ENCODE measurements at regions not wholly inside any gene's neighbourhood (a gene's known extent, or its start where the extent isn't known, plus 50 kb on each side); places are given as distances from the start of the nearest gene placed in this dataset.

DNA sequence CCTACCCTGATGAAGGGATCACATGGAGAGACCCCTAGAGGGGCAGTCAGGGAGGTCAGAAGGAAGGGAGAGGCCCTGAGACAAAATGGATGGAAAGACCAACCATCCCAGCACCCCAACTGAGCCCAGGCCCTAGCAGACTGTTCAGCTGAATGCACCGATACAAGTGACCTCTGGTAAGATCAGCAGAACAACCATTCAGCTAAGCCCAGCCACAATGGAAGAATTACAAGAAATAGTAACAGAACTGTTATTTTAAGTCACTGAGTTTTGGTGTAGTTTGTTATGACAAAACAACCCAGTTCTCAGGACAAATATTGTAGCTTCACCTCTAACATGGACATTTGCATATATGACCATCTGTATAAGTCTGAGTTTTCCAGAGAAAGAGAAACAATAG, 210.4 kb upstream of the SVIL start (continued):
- TF ChIP-seq, protein P1, sequence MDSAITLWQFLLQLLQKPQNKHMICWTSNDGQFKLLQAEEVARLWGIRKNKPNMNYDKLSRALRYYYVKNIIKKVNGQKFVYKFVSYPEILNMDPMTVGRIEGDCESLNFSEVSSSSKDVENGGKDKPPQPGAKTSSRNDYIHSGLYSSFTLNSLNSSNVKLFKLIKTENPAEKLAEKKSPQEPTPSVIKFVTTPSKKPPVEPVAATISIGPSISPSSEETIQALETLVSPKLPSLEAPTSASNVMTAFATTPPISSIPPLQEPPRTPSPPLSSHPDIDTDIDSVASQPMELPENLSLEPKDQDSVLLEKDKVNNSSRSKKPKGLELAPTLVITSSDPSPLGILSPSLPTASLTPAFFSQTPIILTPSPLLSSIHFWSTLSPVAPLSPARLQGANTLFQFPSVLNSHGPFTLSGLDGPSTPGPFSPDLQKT (IDR thresholded peaks at IDR 0.05; ENCODE audit: borderline replicate concordance, low read depth, low read length), result no peak
- TF ChIP-seq, protein P2, sequence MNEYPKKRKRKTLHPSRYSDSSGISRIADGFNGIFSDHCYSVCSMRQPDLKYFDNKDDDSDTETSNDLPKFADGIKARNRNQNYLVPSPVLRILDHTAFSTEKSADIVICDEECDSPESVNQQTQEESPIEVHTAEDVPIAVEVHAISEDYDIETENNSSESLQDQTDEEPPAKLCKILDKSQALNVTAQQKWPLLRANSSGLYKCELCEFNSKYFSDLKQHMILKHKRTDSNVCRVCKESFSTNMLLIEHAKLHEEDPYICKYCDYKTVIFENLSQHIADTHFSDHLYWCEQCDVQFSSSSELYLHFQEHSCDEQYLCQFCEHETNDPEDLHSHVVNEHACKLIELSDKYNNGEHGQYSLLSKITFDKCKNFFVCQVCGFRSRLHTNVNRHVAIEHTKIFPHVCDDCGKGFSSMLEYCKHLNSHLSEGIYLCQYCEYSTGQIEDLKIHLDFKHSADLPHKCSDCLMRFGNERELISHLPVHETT (tag by site-specific recombination; IDR thresholded peaks at IDR 0.05), result no peak
- TF ChIP-seq ZNF558 (tag by site-specific recombination; IDR thresholded peaks at IDR 0.05) (no peak), ZEB2 (tag by site-specific recombination; IDR thresholded peaks at IDR 0.05) (no peak), ZNF391 (tag by site-specific recombination; IDR thresholded peaks at IDR 0.05; ENCODE audit: borderline replicate concordance, low read depth) (no peak)
- TF ChIP-seq, protein P3, sequence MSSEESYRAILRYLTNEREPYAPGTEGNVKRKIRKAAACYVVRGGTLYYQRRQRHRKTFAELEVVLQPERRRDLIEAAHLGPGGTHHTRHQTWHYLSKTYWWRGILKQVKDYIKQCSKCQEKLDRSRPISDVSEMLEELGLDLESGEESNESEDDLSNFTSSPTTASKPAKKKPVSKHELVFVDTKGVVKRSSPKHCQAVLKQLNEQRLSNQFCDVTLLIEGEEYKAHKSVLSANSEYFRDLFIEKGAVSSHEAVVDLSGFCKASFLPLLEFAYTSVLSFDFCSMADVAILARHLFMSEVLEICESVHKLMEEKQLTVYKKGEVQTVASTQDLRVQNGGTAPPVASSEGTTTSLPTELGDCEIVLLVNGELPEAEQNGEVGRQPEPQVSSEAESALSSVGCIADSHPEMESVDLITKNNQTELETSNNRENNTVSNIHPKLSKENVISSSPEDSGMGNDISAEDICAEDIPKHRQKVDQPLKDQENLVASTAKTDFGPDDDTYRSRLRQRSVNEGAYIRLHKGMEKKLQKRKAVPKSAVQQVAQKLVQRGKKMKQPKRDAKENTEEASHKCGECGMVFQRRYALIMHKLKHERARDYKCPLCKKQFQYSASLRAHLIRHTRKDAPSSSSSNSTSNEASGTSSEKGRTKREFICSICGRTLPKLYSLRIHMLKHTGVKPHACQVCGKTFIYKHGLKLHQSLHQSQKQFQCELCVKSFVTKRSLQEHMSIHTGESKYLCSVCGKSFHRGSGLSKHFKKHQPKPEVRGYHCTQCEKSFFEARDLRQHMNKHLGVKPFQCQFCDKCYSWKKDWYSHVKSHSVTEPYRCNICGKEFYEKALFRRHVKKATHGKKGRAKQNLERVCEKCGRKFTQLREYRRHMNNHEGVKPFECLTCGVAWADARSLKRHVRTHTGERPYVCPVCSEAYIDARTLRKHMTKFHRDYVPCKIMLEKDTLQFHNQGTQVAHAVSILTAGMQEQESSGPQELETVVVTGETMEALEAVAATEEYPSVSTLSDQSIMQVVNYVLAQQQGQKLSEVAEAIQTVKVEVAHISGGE (tag by site-specific recombination; conservative IDR thresholded peaks at IDR 0.05; ENCODE audit: low read depth), result no peak

DNA sequence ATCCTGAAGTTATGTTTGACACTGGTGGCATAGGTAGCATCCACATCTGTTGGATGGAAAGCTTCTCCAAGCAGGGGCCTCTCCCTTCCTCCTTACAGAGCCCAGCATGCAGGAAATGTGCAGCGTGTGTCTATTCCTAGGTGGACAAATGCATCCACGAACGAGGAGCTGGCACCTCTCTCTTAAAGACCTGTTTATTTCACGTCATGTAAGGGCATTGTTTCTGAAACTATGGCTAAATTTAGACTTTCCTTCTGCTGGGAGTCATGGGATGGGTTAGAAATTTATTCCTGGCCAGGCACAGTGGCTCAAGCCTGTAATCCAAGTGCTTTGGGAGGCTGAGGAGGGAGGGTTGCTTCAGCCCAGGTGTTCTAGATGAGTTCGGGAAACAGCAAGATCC, 208.4 kb upstream of the SVIL start:
- CTCF ChIA-PET, result no interaction called here

DNA sequence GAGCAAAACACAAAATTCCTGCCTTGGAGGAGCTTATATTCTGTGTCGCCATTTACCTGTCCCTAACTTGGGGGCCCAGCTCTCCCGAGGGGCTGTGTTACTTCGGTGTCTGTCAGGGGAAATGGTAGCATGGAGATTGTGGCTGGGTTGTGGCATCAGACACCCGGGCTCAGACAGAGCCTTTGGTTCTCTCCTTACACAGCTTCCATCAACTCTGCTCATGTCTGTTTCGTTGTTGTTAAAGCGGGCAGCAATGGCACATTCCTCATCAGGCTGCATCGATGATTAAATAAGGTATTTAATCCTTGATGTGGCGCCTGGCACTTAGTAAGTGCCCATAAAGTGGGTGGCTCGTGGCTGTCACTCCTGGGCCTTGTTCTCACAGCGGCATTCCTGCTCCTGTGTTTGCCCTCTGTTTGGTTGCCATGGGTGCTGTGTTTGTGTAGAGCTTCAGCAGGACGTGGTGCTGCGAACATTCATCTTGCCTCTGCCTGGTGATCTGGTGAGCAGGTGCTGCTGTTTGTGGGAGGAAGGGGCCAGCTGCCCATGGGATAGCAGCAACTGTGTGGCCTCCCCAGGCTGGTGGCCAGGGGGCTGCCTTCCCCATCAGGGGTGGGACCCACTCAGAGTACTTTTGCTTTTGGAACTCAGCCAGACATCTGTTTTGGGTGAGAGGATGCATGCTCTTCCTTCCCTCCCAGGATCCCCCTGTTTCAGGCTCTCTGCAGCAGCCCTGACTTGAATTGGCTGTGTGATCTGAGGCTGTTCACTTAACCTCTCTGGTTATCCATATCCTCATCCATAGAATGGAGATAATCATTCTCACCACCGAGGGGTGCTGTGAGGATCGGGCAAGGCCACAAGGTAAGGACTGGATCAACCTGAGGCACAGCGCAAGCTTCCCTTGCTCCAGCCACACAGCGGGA, 207.2 kb upstream of the SVIL start:
- Histone ChIP-seq H3K4me3 (ENCODE audit: low read depth, low read length) (no peak overlapping the region), H3K36me3 (ENCODE audit: control insufficient read depth in 2 of 2, insufficient read depth in 1 of 2, low read length in 2 of 2) (no peaks in the 10 kb centered on the region), H3K4me1 (ENCODE audit: control insufficient read depth, insufficient read depth, low read length) (no peaks in the 10 kb centered on the region), H3K27ac (ENCODE audit: extremely low read depth, low read depth, low read length) (no peak overlapping the region), H3K9me3 (ENCODE audit: control insufficient read depth, insufficient read depth, low read depth, low read length) (no peaks in the 10 kb centered on the region)
- ChIA-PET CTCF (no interaction called here), POLR2A (no interaction called here)
- TF ChIP-seq, protein P4, sequence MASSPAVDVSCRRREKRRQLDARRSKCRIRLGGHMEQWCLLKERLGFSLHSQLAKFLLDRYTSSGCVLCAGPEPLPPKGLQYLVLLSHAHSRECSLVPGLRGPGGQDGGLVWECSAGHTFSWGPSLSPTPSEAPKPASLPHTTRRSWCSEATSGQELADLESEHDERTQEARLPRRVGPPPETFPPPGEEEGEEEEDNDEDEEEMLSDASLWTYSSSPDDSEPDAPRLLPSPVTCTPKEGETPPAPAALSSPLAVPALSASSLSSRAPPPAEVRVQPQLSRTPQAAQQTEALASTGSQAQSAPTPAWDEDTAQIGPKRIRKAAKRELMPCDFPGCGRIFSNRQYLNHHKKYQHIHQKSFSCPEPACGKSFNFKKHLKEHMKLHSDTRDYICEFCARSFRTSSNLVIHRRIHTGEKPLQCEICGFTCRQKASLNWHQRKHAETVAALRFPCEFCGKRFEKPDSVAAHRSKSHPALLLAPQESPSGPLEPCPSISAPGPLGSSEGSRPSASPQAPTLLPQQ (tag by site-specific recombination; IDR thresholded peaks at IDR 0.05), result peak; percentile 55; the same call in 1 of the 2 replicates
- TF ChIP-seq, protein P5, sequence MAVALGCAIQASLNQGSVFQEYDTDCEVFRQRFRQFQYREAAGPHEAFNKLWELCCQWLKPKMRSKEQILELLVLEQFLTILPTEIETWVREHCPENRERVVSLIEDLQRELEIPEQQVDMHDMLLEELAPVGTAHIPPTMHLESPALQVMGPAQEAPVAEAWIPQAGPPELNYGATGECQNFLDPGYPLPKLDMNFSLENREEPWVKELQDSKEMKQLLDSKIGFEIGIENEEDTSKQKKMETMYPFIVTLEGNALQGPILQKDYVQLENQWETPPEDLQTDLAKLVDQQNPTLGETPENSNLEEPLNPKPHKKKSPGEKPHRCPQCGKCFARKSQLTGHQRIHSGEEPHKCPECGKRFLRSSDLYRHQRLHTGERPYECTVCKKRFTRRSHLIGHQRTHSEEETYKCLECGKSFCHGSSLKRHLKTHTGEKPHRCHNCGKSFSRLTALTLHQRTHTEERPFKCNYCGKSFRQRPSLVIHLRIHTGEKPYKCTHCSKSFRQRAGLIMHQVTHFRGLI (tag by site-specific recombination; IDR thresholded peaks at IDR 0.05), result no peak
- TF ChIP-seq ZNF214 (tag by site-specific recombination; IDR thresholded peaks at IDR 0.05; ENCODE audit: borderline replicate concordance) (no peak), ZNF155 (tag by site-specific recombination; IDR thresholded peaks at IDR 0.05) (no peak), ZNF768 (tag by site-specific recombination; IDR thresholded peaks at IDR 0.05) (peak; percentile 49; the same call in 1 of the 2 replicates), TCF7L2 (IDR thresholded peaks at IDR 0.05; ENCODE audit: borderline replicate concordance, low read depth, low read length) (no peak)

More for the DNA sequence above, 208.4 kb upstream of the SVIL start:
- no peaks in the 10 kb centered on the region for H3K4me1 ChIP-seq (ENCODE audit: control insufficient read depth, insufficient read depth, low read length)
- no peaks in the 10 kb centered on the region for H3K36me3 ChIP-seq (ENCODE audit: control insufficient read depth in 2 of 2, insufficient read depth in 1 of 2, low read length in 2 of 2)
- H3K9me3 ChIP-seq (ENCODE audit: control insufficient read depth, insufficient read depth, low read depth, low read length), result no peaks in the 10 kb centered on the region
- H3K4me3 ChIP-seq (ENCODE audit: low read depth, low read length), result no peak overlapping the region
- POLR2A ChIA-PET, result no interaction called here
- H3K27ac ChIP-seq (ENCODE audit: extremely low read depth, low read depth, low read length), result no peak overlapping the region
- TF ChIP-seq ZXDB (tag by site-specific recombination; IDR thresholded peaks at IDR 0.05), result no peak
- no peak for TF ChIP-seq ZNF626 (tag by site-specific recombination; IDR thresholded peaks at IDR 0.05)
- no peak for TF ChIP-seq ZNF133 (tag by site-specific recombination; IDR thresholded peaks at IDR 0.05)
- no peak for TF ChIP-seq EGR2 (tag by site-specific recombination; IDR thresholded peaks at IDR 0.05; ENCODE audit: low read depth)
- no peak for TF ChIP-seq ZNF777 (tag by site-specific recombination; IDR thresholded peaks at IDR 0.05; ENCODE audit: borderline replicate concordance)
- TF ChIP-seq, protein P6, sequence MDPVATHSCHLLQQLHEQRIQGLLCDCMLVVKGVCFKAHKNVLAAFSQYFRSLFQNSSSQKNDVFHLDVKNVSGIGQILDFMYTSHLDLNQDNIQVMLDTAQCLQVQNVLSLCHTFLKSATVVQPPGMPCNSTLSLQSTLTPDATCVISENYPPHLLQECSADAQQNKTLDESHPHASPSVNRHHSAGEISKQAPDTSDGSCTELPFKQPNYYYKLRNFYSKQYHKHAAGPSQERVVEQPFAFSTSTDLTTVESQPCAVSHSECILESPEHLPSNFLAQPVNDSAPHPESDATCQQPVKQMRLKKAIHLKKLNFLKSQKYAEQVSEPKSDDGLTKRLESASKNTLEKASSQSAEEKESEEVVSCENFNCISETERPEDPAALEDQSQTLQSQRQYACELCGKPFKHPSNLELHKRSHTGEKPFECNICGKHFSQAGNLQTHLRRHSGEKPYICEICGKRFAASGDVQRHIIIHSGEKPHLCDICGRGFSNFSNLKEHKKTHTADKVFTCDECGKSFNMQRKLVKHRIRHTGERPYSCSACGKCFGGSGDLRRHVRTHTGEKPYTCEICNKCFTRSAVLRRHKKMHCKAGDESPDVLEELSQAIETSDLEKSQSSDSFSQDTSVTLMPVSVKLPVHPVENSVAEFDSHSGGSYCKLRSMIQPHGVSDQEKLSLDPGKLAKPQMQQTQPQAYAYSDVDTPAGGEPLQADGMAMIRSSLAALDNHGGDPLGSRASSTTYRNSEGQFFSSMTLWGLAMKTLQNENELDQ (tag by site-specific recombination; IDR thresholded peaks at IDR 0.05; ENCODE audit: low read depth), result no peak
- TF ChIP-seq ZNF701 (tag by site-specific recombination; IDR thresholded peaks at IDR 0.05), result no peak
- TF ChIP-seq ZNF2 (tag by site-specific recombination; IDR thresholded peaks at IDR 0.05), result no peak
- no peak for TF ChIP-seq TCF7L2 (IDR thresholded peaks at IDR 0.05; ENCODE audit: borderline replicate concordance, low read depth, low read length)
- no peak for TF ChIP-seq ZNF404 (tag by site-specific recombination; IDR thresholded peaks at IDR 0.05)
